ENCODE measurements at regions not wholly inside any gene's neighbourhood (a gene's known extent, or its start where the extent isn't known, plus 50 kb on each side); places are given as distances from the start of the nearest gene placed in this dataset.

DNA sequence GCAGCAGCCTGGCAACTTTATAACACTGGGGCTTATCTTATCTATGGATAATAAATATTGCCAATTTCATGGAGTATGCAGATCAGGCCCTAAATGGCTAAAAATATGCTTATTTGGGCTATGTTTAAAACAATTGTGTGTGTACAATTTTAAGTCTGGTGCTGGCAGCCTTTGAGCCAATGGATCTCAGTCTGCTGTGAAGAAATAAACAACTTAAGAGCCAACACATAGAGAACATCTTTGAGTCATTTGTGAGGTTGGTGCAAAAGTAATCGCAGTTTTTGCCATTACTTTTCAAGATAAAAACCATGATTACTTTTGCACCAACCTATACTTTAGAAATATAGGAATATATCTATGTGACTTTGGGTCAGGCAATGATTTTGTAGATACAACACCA is 129.1 kb upstream of the CARMIL1 start (continued):
- TF ChIP-seq, protein P1, sequence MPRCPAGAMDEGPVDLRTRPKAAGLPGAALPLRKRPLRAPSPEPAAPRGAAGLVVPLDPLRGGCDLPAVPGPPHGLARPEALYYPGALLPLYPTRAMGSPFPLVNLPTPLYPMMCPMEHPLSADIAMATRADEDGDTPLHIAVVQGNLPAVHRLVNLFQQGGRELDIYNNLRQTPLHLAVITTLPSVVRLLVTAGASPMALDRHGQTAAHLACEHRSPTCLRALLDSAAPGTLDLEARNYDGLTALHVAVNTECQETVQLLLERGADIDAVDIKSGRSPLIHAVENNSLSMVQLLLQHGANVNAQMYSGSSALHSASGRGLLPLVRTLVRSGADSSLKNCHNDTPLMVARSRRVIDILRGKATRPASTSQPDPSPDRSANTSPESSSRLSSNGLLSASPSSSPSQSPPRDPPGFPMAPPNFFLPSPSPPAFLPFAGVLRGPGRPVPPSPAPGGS (IDR thresholded peaks at IDR 0.05), result no peak

DNA sequence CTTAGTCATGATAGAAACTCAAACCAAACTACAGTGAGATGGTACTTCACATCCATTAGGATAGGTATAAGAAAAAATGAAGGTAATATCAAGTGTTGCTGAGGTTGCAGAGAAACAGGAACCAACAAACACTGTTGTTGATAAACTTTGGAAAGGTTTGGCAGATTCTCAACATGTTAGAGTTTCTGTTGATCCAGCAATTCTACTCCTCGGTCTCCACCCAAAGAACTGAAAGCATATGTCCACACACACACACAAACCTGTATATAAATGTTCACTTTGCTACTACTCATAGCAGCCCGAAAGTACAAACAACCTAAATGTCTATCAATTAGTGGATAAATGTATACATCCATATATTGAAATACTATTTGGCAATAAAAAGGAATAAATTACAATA is 128.3 kb upstream of the CARMIL1 start:
- 18% methylated on average over 2 of the region's 2 CpGs for WGBS (ENCODE audit: missing lambda C conversion rate)
- POLR2A ChIA-PET, result no interaction called here
- TF ChIP-seq, protein P2, sequence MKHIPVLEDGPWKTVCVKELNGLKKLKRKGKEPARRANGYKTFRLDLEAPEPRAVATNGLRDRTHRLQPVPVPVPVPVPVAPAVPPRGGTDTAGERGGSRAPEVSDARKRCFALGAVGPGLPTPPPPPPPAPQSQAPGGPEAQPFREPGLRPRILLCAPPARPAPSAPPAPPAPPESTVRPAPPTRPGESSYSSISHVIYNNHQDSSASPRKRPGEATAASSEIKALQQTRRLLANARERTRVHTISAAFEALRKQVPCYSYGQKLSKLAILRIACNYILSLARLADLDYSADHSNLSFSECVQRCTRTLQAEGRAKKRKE (CRISPR knock-in tag; IDR thresholded peaks at IDR 0.05; ENCODE audit: low read depth), result no peak
- TF ChIP-seq TP53 (CRISPR knock-in tag; IDR thresholded peaks at IDR 0.05), result no peak
- TF ChIP-seq FOXS1 (CRISPR knock-in tag; IDR thresholded peaks at IDR 0.05), result no peak
- TF ChIP-seq BHLHE40 (IDR thresholded peaks at IDR 0.05; ENCODE audit: low read depth, low read length), result no peak
- no peak for TF ChIP-seq NPAS2 (CRISPR knock-in tag; IDR thresholded peaks at IDR 0.05; ENCODE audit: borderline replicate concordance)
- TF ChIP-seq NFE2L2 (conservative IDR thresholded peaks at IDR 0.05; ENCODE audit: low read length), result no peak
- TF ChIP-seq, protein P3, sequence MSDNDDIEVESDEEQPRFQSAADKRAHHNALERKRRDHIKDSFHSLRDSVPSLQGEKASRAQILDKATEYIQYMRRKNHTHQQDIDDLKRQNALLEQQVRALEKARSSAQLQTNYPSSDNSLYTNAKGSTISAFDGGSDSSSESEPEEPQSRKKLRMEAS (IDR thresholded peaks at IDR 0.05), result no peak
- TF ChIP-seq ZFP36 (IDR thresholded peaks at IDR 0.05; ENCODE audit: borderline replicate concordance, partially characterized antibody), result no peak
- no peak for TF ChIP-seq MAFK (IDR thresholded peaks at IDR 0.05; ENCODE audit: partially characterized antibody)
- no peak for TF ChIP-seq ZSCAN20 (CRISPR knock-in tag; IDR thresholded peaks at IDR 0.05)
- no peak for TF ChIP-seq NR3C1 (IDR thresholded peaks at IDR 0.05)
- TF ChIP-seq, protein P4, sequence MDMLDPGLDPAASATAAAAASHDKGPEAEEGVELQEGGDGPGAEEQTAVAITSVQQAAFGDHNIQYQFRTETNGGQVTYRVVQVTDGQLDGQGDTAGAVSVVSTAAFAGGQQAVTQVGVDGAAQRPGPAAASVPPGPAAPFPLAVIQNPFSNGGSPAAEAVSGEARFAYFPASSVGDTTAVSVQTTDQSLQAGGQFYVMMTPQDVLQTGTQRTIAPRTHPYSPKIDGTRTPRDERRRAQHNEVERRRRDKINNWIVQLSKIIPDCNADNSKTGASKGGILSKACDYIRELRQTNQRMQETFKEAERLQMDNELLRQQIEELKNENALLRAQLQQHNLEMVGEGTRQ (IDR thresholded peaks at IDR 0.05), result no peak
- no peak for TF ChIP-seq RAD21 (conservative IDR thresholded peaks at IDR 0.05 in 1 of 2, IDR thresholded peaks at IDR 0.05 in 1 of 2)
- CTCF ChIA-PET, result interaction anchor here (0.6 kb wide), 1 partner anchor 414 kb away, joined by 5 read pairs; no protein-coding TSS in a partner anchor
- no peak overlapping the region for H3K27ac ChIP-seq
- DNase-seq (ENCODE audit: low read depth in 1 of 2, low spot score in 1 of 2), result no peak
- ATAC-seq, result no peak
- no peaks in the 10 kb centered on the region; the same call in 1 of the 3 replicates for H3K9me3 ChIP-seq
- H3K4me1 ChIP-seq, result no peaks in the 10 kb centered on the region
- FAIRE-seq, result no peak
- no peak overlapping the region for H3K4me3 ChIP-seq
- no peak overlapping the region for H3K4me2 ChIP-seq

DNA sequence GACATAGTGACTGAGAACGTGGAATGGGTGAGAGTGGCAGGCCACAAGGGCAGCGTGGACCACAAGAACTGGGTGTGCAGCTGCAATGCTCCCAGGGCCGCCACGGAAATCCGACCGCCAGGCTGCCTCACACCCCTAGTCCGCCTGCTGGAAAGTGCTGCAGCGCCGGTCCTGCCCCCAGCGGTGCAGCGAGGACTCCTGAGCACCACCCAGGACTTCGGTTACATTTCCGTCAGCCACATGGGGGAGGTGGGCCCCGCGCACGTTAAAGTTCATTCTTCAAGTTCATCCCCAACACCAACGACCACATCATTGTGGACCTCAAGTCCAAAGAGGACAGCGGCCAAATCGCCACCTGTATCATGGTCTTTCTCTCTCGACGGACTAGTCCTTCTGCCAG is 126.1 kb upstream of the CARMIL1 start:
- CTCF ChIA-PET, result no interaction called here
- WGBS (ENCODE audit: missing lambda C conversion rate), result 78% methylated on average over 21 of the region's 21 CpGs

More for the DNA sequence above, 126.1 kb upstream of the CARMIL1 start:
- POLR2A ChIA-PET, result no interaction called here
- TF ChIP-seq TFCP2L1 (CRISPR knock-in tag; IDR thresholded peaks at IDR 0.05), result no peak
- no peak for TF ChIP-seq HOXB13 (CRISPR knock-in tag; IDR thresholded peaks at IDR 0.05; ENCODE audit: low read depth)
- no peak for TF ChIP-seq SMC3 (IDR thresholded peaks at IDR 0.05)
- no peak for TF ChIP-seq HOXA7 (CRISPR knock-in tag; IDR thresholded peaks at IDR 0.05)
- no peak for TF ChIP-seq CHD4 (IDR thresholded peaks at IDR 0.05; ENCODE audit: borderline replicate concordance)
- no peak for TF ChIP-seq CHD2 (IDR thresholded peaks at IDR 0.05; ENCODE audit: low read length, partially characterized antibody)
- no peak for TF ChIP-seq JUN (IDR thresholded peaks at IDR 0.05)
- TF ChIP-seq JUNB (IDR thresholded peaks at IDR 0.05), result no peak
- TF ChIP-seq NFE2L2 (conservative IDR thresholded peaks at IDR 0.05; ENCODE audit: low read length), result no peak
- no peak for TF ChIP-seq KDM5A (IDR thresholded peaks at IDR 0.05)
- TF ChIP-seq, protein P5, sequence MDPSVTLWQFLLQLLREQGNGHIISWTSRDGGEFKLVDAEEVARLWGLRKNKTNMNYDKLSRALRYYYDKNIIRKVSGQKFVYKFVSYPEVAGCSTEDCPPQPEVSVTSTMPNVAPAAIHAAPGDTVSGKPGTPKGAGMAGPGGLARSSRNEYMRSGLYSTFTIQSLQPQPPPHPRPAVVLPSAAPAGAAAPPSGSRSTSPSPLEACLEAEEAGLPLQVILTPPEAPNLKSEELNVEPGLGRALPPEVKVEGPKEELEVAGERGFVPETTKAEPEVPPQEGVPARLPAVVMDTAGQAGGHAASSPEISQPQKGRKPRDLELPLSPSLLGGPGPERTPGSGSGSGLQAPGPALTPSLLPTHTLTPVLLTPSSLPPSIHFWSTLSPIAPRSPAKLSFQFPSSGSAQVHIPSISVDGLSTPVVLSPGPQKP (IDR thresholded peaks at IDR 0.05; ENCODE audit: low read depth, low read length), result no peak
- TF ChIP-seq, protein P1 (IDR thresholded peaks at IDR 0.05), result no peak
- TF ChIP-seq EP300 (IDR thresholded peaks at IDR 0.05), result no peak
- TF ChIP-seq MYC (IDR thresholded peaks at IDR 0.05; ENCODE audit: borderline replicate concordance, low read length), result no peak
- no peak for TF ChIP-seq POLR2AphosphoS2 (conservative IDR thresholded peaks at IDR 0.05; ENCODE audit: low read length)
- no peak for TF ChIP-seq ZNF302 (CRISPR knock-in tag; IDR thresholded peaks at IDR 0.05)
- no peak for TF ChIP-seq ZC3H11A (IDR thresholded peaks at IDR 0.05)
- TF ChIP-seq FOSL2 (IDR thresholded peaks at IDR 0.05), result no peak
- no peak for TF ChIP-seq FOSL2 (CRISPR knock-in tag; IDR thresholded peaks at IDR 0.05)
- no peak overlapping the region for H3K4me3 ChIP-seq
- H3K27ac ChIP-seq, result no peak overlapping the region
- H3K4me1 ChIP-seq, result no peaks in the 10 kb centered on the region
- no peak for FAIRE-seq
- no peak for ATAC-seq
- DNase-seq (ENCODE audit: low read depth in 1 of 2, low spot score in 1 of 2), result no peak
- H3K9me3 ChIP-seq, result peaks cover 1% of the 10 kb centered on the region; the same call in 2 of the 3 replicates
- no peak overlapping the region for H3K4me2 ChIP-seq
